Tibial artery (tissue), 4 donors: ENCODE measurements at regions not wholly inside any gene's neighbourhood (a gene's known extent, or its start where the extent isn't known, plus 50 kb on each side); places are given as distances from the start of the nearest gene placed in this dataset.

Source experiments
- DNase-seq, 2 donors: peaks; one replicate each; pipeline ENCODE4 v3.0.0-alpha.2; 2019
- H3K27ac ChIP-seq, 2 donors: fragments of 200-600 bp; sonication (generic) in 1 of 2; 1 replicate in 1 of 2; 2 replicates in 1 of 2; pipeline ENCODE4 v1.5.1; 2018 to 2019; ENCODE audit warnings: mild to moderate bottlenecking in 1 of 2
- H3K27me3 ChIP-seq, 2 donors: fragments of 200-600 bp; sonication (generic) in 1 of 2; one replicate each; pipeline versions ENCODE4 v1.5.1 to v1.6.0; 2016 to 2019
- H3K36me3 ChIP-seq, 3 donors: fragments of 200-600 bp; sonication (generic) in 2 of 3; one replicate each; pipeline ENCODE4 v1.5.1; 2016 to 2019; ENCODE audit warnings: mild to moderate bottlenecking in 2 of 3
- H3K4me1 ChIP-seq, 4 donors: fragments of 200-600 bp; sonication (generic) in 2 of 4; 1 replicate in 3 of 4; 2 replicates in 1 of 4; pipeline ENCODE4 v1.5.1; 2016 to 2019
- H3K4me3 ChIP-seq, 2 donors: fragments of 200-600 bp; sonication (generic) in 1 of 2; 1 replicate in 1 of 2; 2 replicates in 1 of 2; pipeline ENCODE4 v1.5.1; 2018 to 2019; ENCODE audit warnings: mild to moderate bottlenecking in 2 of 2
- H3K9me3 ChIP-seq, 3 donors: fragments of 200-600 bp; sonication (generic) in 1 of 3; one replicate each; pipeline ENCODE4 v1.5.1; 2016 to 2019
- CTCF ChIP-seq, 2 experiments: fragments of 200-600 bp in 1 of 2; fragments of 450-650 bp in 1 of 2; IDR thresholded peaks; one replicate each; pipeline ENCODE4 v1.5.1; 2017 to 2019; ENCODE audit warnings: antibody characterized with exemption in 2 of 2, mild to moderate bottlenecking in 1 of 2, moderate library complexity in 1 of 2
- intact Hi-C: fragments of 100-400 bp; cut with DNase I; formaldehyde crosslinking; loops from one replicate; pipeline ENCODE4 v1.15.0; 2023; ENCODE audit warnings: low total_unique reads

- Histone ChIP-seq H3K4me1 (peaks cover 0 to 45% (median 25%) of the 10 kb centered on the region in 4 donors), H3K36me3 (no peaks in the 10 kb centered on the region), H3K27ac (no peak overlapping the region), H3K9me3 (no peaks in the 10 kb centered on the region), H3K4me3 (no peak overlapping the region), H3K27me3 (no peaks in the 10 kb centered on the region)
- no peak for TF ChIP-seq CTCF (IDR thresholded peaks at IDR 0.05)
- DNase-seq = no peak
- intact Hi-C loops = no loop called here
Observed at GRCh38 chr11:15897211-15897960, 459.0 kb downstream of the SOX6 start.

- intact Hi-C loops = loop anchor here (5.0 kb wide), 1 partner anchor 711 kb away; no protein-coding TSS in a partner anchor
- Histone ChIP-seq H3K4me1 (peaks cover 0 to 34% (median 18%) of the 10 kb centered on the region in 4 donors), H3K27me3 (no peaks in the 10 kb centered on the region), H3K27ac (peak overlapping the region; percentile 7), H3K9me3 (no peaks in the 10 kb centered on the region), H3K4me3 (no peak overlapping the region), H3K36me3 (no peaks in the 10 kb centered on the region)
- TF ChIP-seq CTCF (IDR thresholded peaks at IDR 0.05) = peak in 1 of 2 experiments; percentile 44
- no peak for DNase-seq
Observed at GRCh38 chr11:15901054-15901453, 455.3 kb downstream of the SOX6 start.

GRCh38 chr11:15901790-15902189, 454.6 kb downstream of the SOX6 start:
- H3K9me3 ChIP-seq = no peaks in the 10 kb centered on the region
- no peaks in the 10 kb centered on the region for H3K27me3 ChIP-seq
- H3K4me3 ChIP-seq = no peak overlapping the region
- no peaks in the 10 kb centered on the region for H3K36me3 ChIP-seq
- H3K4me1 ChIP-seq = peaks cover 0 to 34% (median 18%) of the 10 kb centered on the region in 4 donors
- H3K27ac ChIP-seq = peak overlapping the region; percentile 7
- no peak for DNase-seq
- TF ChIP-seq CTCF (IDR thresholded peaks at IDR 0.05) = no peak
- intact Hi-C loops = loop anchor here (5.0 kb wide), 1 partner anchor 711 kb away; no protein-coding TSS in a partner anchor

GRCh38 chr11:15903246-15903645, 453.1 kb downstream of the SOX6 start:
- intact Hi-C loops = loop anchor here (5.0 kb wide), 1 partner anchor 709 kb away; no protein-coding TSS in a partner anchor
- H3K27ac ChIP-seq = no peak overlapping the region
- no peak overlapping the region for H3K4me3 ChIP-seq
- H3K4me1 ChIP-seq = peaks cover 0 to 24% (median 16%) of the 10 kb centered on the region in 4 donors
- no peaks in the 10 kb centered on the region for H3K9me3 ChIP-seq
- no peak for TF ChIP-seq CTCF (IDR thresholded peaks at IDR 0.05)
- DNase-seq = no peak
- H3K36me3 ChIP-seq = no peaks in the 10 kb centered on the region
- H3K27me3 ChIP-seq = no peaks in the 10 kb centered on the region

- Histone ChIP-seq H3K4me1 (peaks cover 0 to 17% (median 14%) of the 10 kb centered on the region in 4 donors), H3K27me3 (no peaks in the 10 kb centered on the region), H3K27ac (no peak overlapping the region), H3K36me3 (no peaks in the 10 kb centered on the region), H3K4me3 (no peak overlapping the region), H3K9me3 (no peaks in the 10 kb centered on the region)
- no peak for DNase-seq
- intact Hi-C loops = no loop called here
- no peak for TF ChIP-seq CTCF (IDR thresholded peaks at IDR 0.05)
Observed at GRCh38 chr11:15905366-15906104, 450.8 kb downstream of the SOX6 start.
